ENCODE measurements at regions not wholly inside any gene's neighbourhood (a gene's known extent, or its start where the extent isn't known, plus 50 kb on each side); places are given as distances from the start of the nearest gene placed in this dataset.
A peak's percentile ranks its signal among the peaks of the same experiment; 100 is the strongest.

GRCh38 chr5:155402927-155403640, 389.5 kb downstream of the KIF4B start:
- Histone ChIP-seq H3K4me3 (replicated peaks; ENCODE audit: low read depth, low read length) (no peak overlapping the region), H3K36me3 (ENCODE audit: control insufficient read depth, insufficient read depth, low read length) (no peaks in the 10 kb centered on the region), H3K27me3 (replicated peaks; ENCODE audit: control insufficient read depth, insufficient read depth, low read length) (no peaks in the 10 kb centered on the region)
- TF ChIP-seq CTCF (IDR thresholded peaks at IDR 0.05; ENCODE audit: insufficient read depth, low read length, poor library complexity, severe bottlenecking): no peak
- no peak for DNase-seq (ENCODE audit: extremely low read depth, insufficient read length)

GRCh38 chr5:155406815-155407214, 393.3 kb downstream of the KIF4B start:
- Histone ChIP-seq H3K27me3 (replicated peaks; ENCODE audit: control insufficient read depth, insufficient read depth, low read length) (no peaks in the 10 kb centered on the region), H3K4me3 (replicated peaks; ENCODE audit: low read depth, low read length) (no peak overlapping the region), H3K36me3 (ENCODE audit: control insufficient read depth, insufficient read depth, low read length) (no peaks in the 10 kb centered on the region)
- DNase-seq (ENCODE audit: extremely low read depth, insufficient read length): no peak
- TF ChIP-seq CTCF (IDR thresholded peaks at IDR 0.05; ENCODE audit: insufficient read depth, low read length, poor library complexity, severe bottlenecking): no peak

DNA sequence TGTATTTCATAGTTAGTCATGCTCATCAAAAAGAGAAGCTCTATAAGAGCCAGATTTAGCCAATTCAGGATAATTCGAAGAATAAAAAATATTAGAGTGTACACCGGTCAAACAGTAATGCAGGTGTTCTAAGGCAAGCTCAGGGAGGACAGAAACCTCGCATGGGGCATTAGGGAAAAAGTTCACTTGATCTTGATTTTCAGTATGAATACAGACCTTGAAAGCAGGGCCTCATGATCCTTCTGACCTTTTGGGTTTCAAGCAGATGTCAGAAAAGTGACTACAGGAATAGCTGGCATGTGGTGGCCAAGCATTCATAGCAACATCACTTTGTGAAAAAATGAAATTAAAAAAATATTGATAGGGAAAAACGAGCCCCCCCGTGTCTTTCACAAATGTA, 394.9 kb downstream of the KIF4B start:
- no peaks in the 10 kb centered on the region for H3K36me3 ChIP-seq (ENCODE audit: control insufficient read depth, insufficient read depth, low read length)
- H3K4me3 ChIP-seq (replicated peaks; ENCODE audit: low read depth, low read length): no peak overlapping the region
- TF ChIP-seq CTCF (IDR thresholded peaks at IDR 0.05; ENCODE audit: insufficient read depth, low read length, poor library complexity, severe bottlenecking): no peak
- no peaks in the 10 kb centered on the region for H3K27me3 ChIP-seq (replicated peaks; ENCODE audit: control insufficient read depth, insufficient read depth, low read length)
- DNase-seq (ENCODE audit: extremely low read depth, insufficient read length): peak; percentile 3

GRCh38 chr5:155416765-155417164, 403.2 kb downstream of the KIF4B start:
- no peaks in the 10 kb centered on the region for H3K36me3 ChIP-seq (ENCODE audit: control insufficient read depth, insufficient read depth, low read length)
- H3K27me3 ChIP-seq (replicated peaks; ENCODE audit: control insufficient read depth, insufficient read depth, low read length): no peaks in the 10 kb centered on the region
- DNase-seq (ENCODE audit: extremely low read depth, insufficient read length): no peak
- no peak overlapping the region for H3K4me3 ChIP-seq (replicated peaks; ENCODE audit: low read depth, low read length)
- TF ChIP-seq CTCF (IDR thresholded peaks at IDR 0.05; ENCODE audit: insufficient read depth, low read length, poor library complexity, severe bottlenecking): no peak

DNA sequence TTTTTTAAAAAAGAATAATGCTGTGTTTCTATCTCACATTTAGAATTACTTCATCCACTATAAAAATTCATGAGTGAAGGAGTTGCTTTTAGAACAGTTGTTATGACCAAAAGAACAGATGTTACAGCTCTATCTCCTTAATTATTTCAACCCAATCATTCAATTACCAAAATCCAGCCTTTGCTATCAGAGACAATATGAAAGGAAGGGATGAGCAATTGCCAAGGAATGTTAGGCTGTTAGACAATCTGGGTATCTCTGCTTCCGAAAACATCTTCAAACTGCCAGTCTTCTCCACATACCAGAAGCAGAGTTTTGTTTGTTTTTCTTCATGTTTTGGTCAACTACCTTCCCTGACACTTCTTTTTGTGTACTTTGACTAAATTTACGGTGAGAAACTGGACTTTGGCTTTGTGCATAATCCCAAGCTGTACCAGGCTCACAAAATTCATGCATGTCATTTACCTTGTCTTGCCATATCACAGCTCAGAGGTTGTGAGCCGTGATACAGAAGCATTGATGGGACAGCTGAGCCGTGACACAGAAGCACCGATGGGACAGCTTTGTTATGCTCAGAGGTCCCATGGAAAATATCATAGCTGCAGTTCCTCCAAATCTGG, 405.5 kb downstream of the KIF4B start:
- no peaks in the 10 kb centered on the region for H3K36me3 ChIP-seq (ENCODE audit: control insufficient read depth, insufficient read depth, low read length)
- no peak for TF ChIP-seq CTCF (IDR thresholded peaks at IDR 0.05; ENCODE audit: insufficient read depth, low read length, poor library complexity, severe bottlenecking)
- H3K27me3 ChIP-seq (replicated peaks; ENCODE audit: control insufficient read depth, insufficient read depth, low read length): no peaks in the 10 kb centered on the region
- no peak for DNase-seq (ENCODE audit: extremely low read depth, insufficient read length)
- no peak overlapping the region for H3K4me3 ChIP-seq (replicated peaks; ENCODE audit: low read depth, low read length)

All from GM06990 (cell line).